GM12878 (cell line): ENCODE measurements at regions not wholly inside any gene's neighbourhood (a gene's known extent, or its start where the extent isn't known, plus 50 kb on each side); places are given as distances from the start of the nearest gene placed in this dataset.
A peak's percentile ranks its signal among the peaks of the same experiment; 100 is the strongest.

Experiments
- ATAC-seq: fragments of 200-7000 bp; cut with Tn5 transposase; 3 replicates; pipeline ENCODE4 v1.9.1; 2020; ENCODE audit warnings: mild to moderate bottlenecking, moderate library complexity
- BruUV-seq: library from RNA; stranded (reverse); fragments of 400-500 nt; replicated peaks from 2 replicates; lab custom pipeline; 2021; lab: Mats Ljungman, UMichigan
- CTCF ChIA-PET: fragments of 300-600 bp; sonication (Branson Sonifier 250); formaldehyde crosslinking; extraction: SDS; loops from one replicate; lab custom pipeline; 2021; ENCODE audit warnings: inconsistent platforms; lab: Yijun Ruan, JAX
- POLR2A ChIA-PET: fragments of 350-600 bp; formaldehyde crosslinking; extraction: SDS; loops from one replicate; lab custom pipeline; 2021; ENCODE audit warnings: inconsistent platforms; lab: Charles Lee
- RAD21 ChIA-PET: fragments of 300-600 bp; sonication (Branson Sonifier 250); formaldehyde crosslinking; loops from one replicate; lab custom pipeline; 2023; ENCODE audit warnings: antibody characterized with exemption; ENCODE audit not compliant: unreplicated experiment; lab: Charles Lee
- SMC1A ChIA-PET: fragments of 300-600 bp; sonication (Branson Sonifier 250); formaldehyde crosslinking; loops from one replicate; lab custom pipeline; 2023; ENCODE audit not compliant: unreplicated experiment, uncharacterized antibody; lab: Charles Lee
- DNase-seq: peaks from one replicate; pipeline ENCODE4 v3.0.0-alpha.2; 2011; ENCODE audit warnings: low read depth, low spot score
- FAIRE-seq: peaks from 3 replicates; lab custom pipeline; 2011; peaks lifted over from hg19 to GRCh38; lab: Jason Lieb, UNC
- H2AFZ ChIP-seq: 2 replicates; pipeline ENCODE4 v1.6.0; 2011; ENCODE audit warnings: low read depth, low read length, control low read depth; ENCODE audit not compliant: control insufficient read depth
- H3K27ac ChIP-seq: 2 replicates; pipeline ENCODE4 v1.5.1; 2011; ENCODE audit warnings: control low read depth; ENCODE audit not compliant: control insufficient read depth, insufficient read depth
- H3K27me3 ChIP-seq, 2 experiments: replicated peaks in 1 of 2; 2 replicates each; pipeline versions ENCODE4 v1.6.0 to v1.6.1; 2011; ENCODE audit warnings: low read length in 1 of 2; ENCODE audit not compliant: control insufficient read depth in 2 of 2, insufficient read depth in 2 of 2
- H3K36me3 ChIP-seq, 2 experiments: 2 replicates each; pipeline ENCODE4 v1.5.1; 2011; ENCODE audit warnings: low read length in 1 of 2; ENCODE audit not compliant: control insufficient read depth in 2 of 2, insufficient read depth in 2 of 2
- H3K4me1 ChIP-seq: 2 replicates; pipeline ENCODE4 v1.6.1; 2011; ENCODE audit warnings: mild to moderate bottlenecking, low read length, moderate library complexity, mixed read lengths; ENCODE audit not compliant: control insufficient read depth, insufficient read depth
- H3K4me2 ChIP-seq: 2 replicates; pipeline ENCODE4 v1.6.0; 2011; ENCODE audit warnings: control low read depth; ENCODE audit not compliant: control insufficient read depth, insufficient read depth
- H3K4me3 ChIP-seq: fragments of 200-600 bp; sonication (generic); 2 replicates; pipeline ENCODE4 v1.5.1; 2016
- H3K79me2 ChIP-seq: 2 replicates; pipeline ENCODE4 v1.6.0; 2011; ENCODE audit warnings: low read length; ENCODE audit not compliant: control insufficient read depth, insufficient read depth
- H3K9ac ChIP-seq: 2 replicates; pipeline ENCODE4 v1.8.0; 2011; ENCODE audit warnings: low read length, control low read depth, mixed read lengths; ENCODE audit not compliant: control insufficient read depth, insufficient read depth
- H3K9me3 ChIP-seq: replicated peaks from 3 replicates; pipeline ENCODE4 v1.5.1; 2011; ENCODE audit warnings: mild to moderate bottlenecking, low read length; ENCODE audit not compliant: control insufficient read depth, insufficient read depth
- H4K20me1 ChIP-seq: 2 replicates; pipeline ENCODE4 v1.6.0; 2011; ENCODE audit not compliant: control insufficient read depth, insufficient read depth
- ATF7 ChIP-seq: fragments of 450-650 bp; IDR thresholded peaks from 2 replicates; pipeline ENCODE4 v1.6.1; 2016; ENCODE audit warnings: low read depth, mild to moderate bottlenecking
- CBX5 ChIP-seq: sonication (generic); IDR thresholded peaks from 2 replicates; pipeline ENCODE4 v1.6.1; 2016; ENCODE audit warnings: low read depth, moderate library complexity, mild to moderate bottlenecking, inconsistent platforms
- ETV6 ChIP-seq, 2 experiments: fragments of 450-650 bp in 1 of 2; IDR thresholded peaks in 1 of 2; conservative IDR thresholded peaks in 1 of 2; 2 replicates each; pipeline ENCODE4 v1.6.1; 2014; ENCODE audit warnings: antibody characterized with exemption in 1 of 2, borderline replicate concordance in 1 of 2, low read depth in 1 of 2, mild to moderate bottlenecking in 1 of 2, moderate library complexity in 1 of 2
- KDM1A ChIP-seq: fragments of 200-600 bp; sonication (generic); IDR thresholded peaks from 2 replicates; pipeline ENCODE4 v1.6.1; 2016; ENCODE audit warnings: borderline replicate concordance
- MTA2 ChIP-seq: fragments of 450-650 bp; IDR thresholded peaks from 2 replicates; pipeline ENCODE4 v1.6.1; 2016; ENCODE audit warnings: low read depth, mild to moderate bottlenecking, moderate library complexity
- NFIC ChIP-seq: IDR thresholded peaks from 2 replicates; pipeline ENCODE4 v1.6.1; 2012; ENCODE audit warnings: low read depth, mild to moderate bottlenecking, inconsistent platforms, low read length, moderate library complexity
- NFXL1 ChIP-seq: fragments of 450-650 bp; IDR thresholded peaks from 2 replicates; pipeline ENCODE4 v1.6.1; 2017; ENCODE audit warnings: antibody characterized with exemption, mild to moderate bottlenecking, borderline replicate concordance
- POLR2AphosphoS5 ChIP-seq: IDR thresholded peaks from 2 replicates; pipeline ENCODE4 v1.6.1; 2011; ENCODE audit warnings: mild to moderate bottlenecking, low read length, inconsistent platforms
- RUNX3 ChIP-seq: IDR thresholded peaks from 2 replicates; pipeline ENCODE4 v1.6.1; 2012; ENCODE audit warnings: low read length, inconsistent platforms
- SMC3 ChIP-seq: IDR thresholded peaks from 2 replicates; pipeline ENCODE4 v1.6.1; 2011; ENCODE audit warnings: low read length, improper control_type of control experiment, borderline replicate concordance
- ZNF24 ChIP-seq: fragments of 450-650 bp; IDR thresholded peaks from 2 replicates; pipeline ENCODE4 v1.6.1; 2017; ENCODE audit warnings: antibody characterized with exemption, mild to moderate bottlenecking
- WGBS: methylation state at CpG from one replicate; pipeline ENCODE4 v1.1.6; 2016; ENCODE audit warnings: low lambda C conversion rate; ENCODE audit not compliant: insufficient replicate concordance, insufficient coverage; ENCODE audit errors: missing lambda C conversion rate; 5-methylcytosine and 5-hydroxymethylcytosine counted together
- in situ Hi-C: fragments of 300-500 bp; cut with MboI; formaldehyde crosslinking; loops from 9 replicates; pipeline ENCODE4 v1.14.3; 2018; ENCODE audit warnings: mixed read lengths
- intact Hi-C: fragments of 100-400 bp; cut with micrococcal nuclease; formaldehyde crosslinking; loops from one replicate; pipeline ENCODE4 v1.14.2; 2022; ENCODE audit not compliant: unreplicated experiment
- TF ChIP-seq, protein P1 (sequence below): IDR thresholded peaks from 2 replicates; pipeline ENCODE4 v1.6.1; 2011; ENCODE audit warnings: mild to moderate bottlenecking, low read depth, low read length, moderate library complexity; ENCODE audit not compliant: insufficient replicate concordance
- TF ChIP-seq, protein P2 (sequence below): fragments of 450-650 bp; formaldehyde crosslinking; IDR thresholded peaks from 2 replicates; pipeline ENCODE4 v1.5.0; 2022; ENCODE audit warnings: mild to moderate bottlenecking, missing genetic modification characterization
- TF ChIP-seq, protein P3 (sequence below): IDR thresholded peaks from 2 replicates; pipeline ENCODE4 v1.6.1; 2011; ENCODE audit warnings: low read depth, mild to moderate bottlenecking, low read length, moderate library complexity, borderline replicate concordance; ENCODE audit errors: extremely low read depth

DNA sequence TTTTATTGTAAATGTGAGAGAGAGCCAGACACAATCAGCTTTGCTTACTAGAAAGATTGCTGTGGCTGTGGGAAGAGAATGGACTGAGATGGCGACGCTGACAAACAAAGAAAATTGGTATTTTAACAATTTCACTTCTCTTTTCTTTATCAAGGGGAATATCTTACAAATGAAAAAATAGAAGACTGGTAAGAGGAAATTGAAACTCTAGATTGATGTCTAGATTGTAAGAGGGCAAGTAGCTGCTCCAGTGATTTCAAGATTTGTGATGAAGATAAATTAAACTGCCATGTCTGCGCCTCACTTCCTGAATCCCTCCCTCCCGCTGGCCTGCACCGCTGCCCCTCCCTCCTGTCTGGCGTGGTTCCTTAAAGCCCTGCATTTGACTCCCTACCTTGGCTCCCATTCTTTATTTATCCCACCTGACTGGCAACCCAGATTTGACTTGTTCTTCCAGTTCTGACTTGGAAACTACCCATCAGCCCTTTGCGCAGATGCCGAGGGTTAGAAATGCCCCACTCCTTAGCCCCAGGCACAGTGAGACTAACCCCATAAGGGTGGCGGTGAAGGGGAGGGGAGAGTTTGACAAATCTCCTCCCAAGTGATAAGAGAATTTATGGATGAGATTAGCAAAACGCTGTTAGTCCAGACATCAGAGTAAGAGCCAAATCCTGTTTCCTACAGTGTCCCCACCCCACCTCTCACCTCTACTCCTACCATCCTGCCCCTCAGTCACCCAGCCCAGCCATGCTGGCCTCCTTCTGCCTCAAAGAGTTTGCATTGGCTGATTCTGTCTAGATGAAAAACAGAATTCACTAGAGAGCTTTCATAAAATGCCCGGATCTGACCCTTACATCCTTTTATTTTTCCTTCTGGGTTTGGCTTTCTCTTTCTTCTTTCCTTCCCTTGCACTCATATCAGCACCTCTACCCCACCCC lies 125.3 kb upstream of the ATF7IP start:
- H3K4me2 ChIP-seq, result peak overlapping the region; percentile 63
- H3K9me3 ChIP-seq, result peaks cover 8% of the 10 kb centered on the region; the same call in 2 of the 3 replicates
- no peaks in the 10 kb centered on the region for H3K79me2 ChIP-seq
- ATAC-seq (peak; percentile 80), FAIRE-seq (peak; percentile 80), DNase-seq (peak; percentile 75)
- H2AFZ ChIP-seq, result peak overlapping the region; percentile 81
- peaks cover 29% of the 10 kb centered on the region for H3K4me1 ChIP-seq
- POLR2A ChIA-PET, result interaction anchor here (1.0 to 2.7 kb wide), 5 partner anchors 19 to 154 kb away, joined by 4 to 18 read pairs (median 7); partner anchors contain the start of gene ATF7IP
- CTCF ChIA-PET, result interaction anchor here (0.8 to 5.4 kb wide), 19 partner anchors 44 to 573 kb away, joined by 3 to 103 read pairs (median 7); partner anchors contain the start of genes ATF7IP and SMCO3
- H3K36me3 ChIP-seq, result no peaks in the 10 kb centered on the region
- RAD21 ChIA-PET, result interaction anchor here (0.6 to 5.4 kb wide), 28 partner anchors 11 to 714 kb away, joined by 3 to 113 read pairs (median 4); partner anchors contain the start of gene ATF7IP
- H3K9ac ChIP-seq, result peak overlapping the region; percentile 82
- WGBS, result 9% methylated on average over 11 of the region's 11 CpGs
- H3K27me3 ChIP-seq, result no peaks in the 10 kb centered on the region
- in situ Hi-C loops (loop anchor here (5.0 to 25.0 kb wide), 5 partner anchors 127 to 755 kb away; partner anchors contain the start of gene ATF7IP), intact Hi-C loops (loop anchor here (1.0 to 10.0 kb wide), 9 partner anchors 43 to 755 kb away; partner anchors contain the start of gene ATF7IP)
- peak overlapping the region; percentile 42; the same call in 1 of the 2 replicates for H3K4me3 ChIP-seq
- TSS peak; percentile 88 for BruUV-seq
- SMC1A ChIA-PET, result interaction anchor here (0.5 to 6.1 kb wide), 40 partner anchors 10 to 533 kb away, joined by 3 to 103 read pairs (median 6); partner anchors contain the start of gene ATF7IP
- H3K27ac ChIP-seq, result peak overlapping the region; percentile 99
- H4K20me1 ChIP-seq, result no peaks in the 10 kb centered on the region
- TF ChIP-seq ETV6 (conservative IDR thresholded peaks at IDR 0.05 in 1 of 2, IDR thresholded peaks at IDR 0.05 in 1 of 2; ENCODE audit: borderline replicate concordance in 1 of 2, low read depth in 1 of 2), result peak in 1 of 2 experiments; percentile 40; a peak in 1 of 4 replicates
- no peak for TF ChIP-seq KDM1A
- TF ChIP-seq NFXL1, result no peak
- TF ChIP-seq, protein P1, sequence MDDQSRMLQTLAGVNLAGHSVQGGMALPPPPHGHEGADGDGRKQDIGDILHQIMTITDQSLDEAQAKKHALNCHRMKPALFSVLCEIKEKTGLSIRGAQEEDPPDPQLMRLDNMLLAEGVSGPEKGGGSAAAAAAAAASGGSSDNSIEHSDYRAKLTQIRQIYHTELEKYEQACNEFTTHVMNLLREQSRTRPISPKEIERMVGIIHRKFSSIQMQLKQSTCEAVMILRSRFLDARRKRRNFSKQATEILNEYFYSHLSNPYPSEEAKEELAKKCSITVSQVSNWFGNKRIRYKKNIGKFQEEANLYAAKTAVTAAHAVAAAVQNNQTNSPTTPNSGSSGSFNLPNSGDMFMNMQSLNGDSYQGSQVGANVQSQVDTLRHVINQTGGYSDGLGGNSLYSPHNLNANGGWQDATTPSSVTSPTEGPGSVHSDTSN, result peak; percentile 55
- TF ChIP-seq CBX5, result peak; percentile 52
- TF ChIP-seq, protein P2, sequence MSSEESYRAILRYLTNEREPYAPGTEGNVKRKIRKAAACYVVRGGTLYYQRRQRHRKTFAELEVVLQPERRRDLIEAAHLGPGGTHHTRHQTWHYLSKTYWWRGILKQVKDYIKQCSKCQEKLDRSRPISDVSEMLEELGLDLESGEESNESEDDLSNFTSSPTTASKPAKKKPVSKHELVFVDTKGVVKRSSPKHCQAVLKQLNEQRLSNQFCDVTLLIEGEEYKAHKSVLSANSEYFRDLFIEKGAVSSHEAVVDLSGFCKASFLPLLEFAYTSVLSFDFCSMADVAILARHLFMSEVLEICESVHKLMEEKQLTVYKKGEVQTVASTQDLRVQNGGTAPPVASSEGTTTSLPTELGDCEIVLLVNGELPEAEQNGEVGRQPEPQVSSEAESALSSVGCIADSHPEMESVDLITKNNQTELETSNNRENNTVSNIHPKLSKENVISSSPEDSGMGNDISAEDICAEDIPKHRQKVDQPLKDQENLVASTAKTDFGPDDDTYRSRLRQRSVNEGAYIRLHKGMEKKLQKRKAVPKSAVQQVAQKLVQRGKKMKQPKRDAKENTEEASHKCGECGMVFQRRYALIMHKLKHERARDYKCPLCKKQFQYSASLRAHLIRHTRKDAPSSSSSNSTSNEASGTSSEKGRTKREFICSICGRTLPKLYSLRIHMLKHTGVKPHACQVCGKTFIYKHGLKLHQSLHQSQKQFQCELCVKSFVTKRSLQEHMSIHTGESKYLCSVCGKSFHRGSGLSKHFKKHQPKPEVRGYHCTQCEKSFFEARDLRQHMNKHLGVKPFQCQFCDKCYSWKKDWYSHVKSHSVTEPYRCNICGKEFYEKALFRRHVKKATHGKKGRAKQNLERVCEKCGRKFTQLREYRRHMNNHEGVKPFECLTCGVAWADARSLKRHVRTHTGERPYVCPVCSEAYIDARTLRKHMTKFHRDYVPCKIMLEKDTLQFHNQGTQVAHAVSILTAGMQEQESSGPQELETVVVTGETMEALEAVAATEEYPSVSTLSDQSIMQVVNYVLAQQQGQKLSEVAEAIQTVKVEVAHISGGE (CRISPR knock-in tag), result no peak
- TF ChIP-seq ATF7, result 0 out of 2 replicates have a peak, but pooled peaks have one; percentile 48
- TF ChIP-seq SMC3, result no peak
- peak; percentile 76 for TF ChIP-seq NFIC
- TF ChIP-seq, protein P3, sequence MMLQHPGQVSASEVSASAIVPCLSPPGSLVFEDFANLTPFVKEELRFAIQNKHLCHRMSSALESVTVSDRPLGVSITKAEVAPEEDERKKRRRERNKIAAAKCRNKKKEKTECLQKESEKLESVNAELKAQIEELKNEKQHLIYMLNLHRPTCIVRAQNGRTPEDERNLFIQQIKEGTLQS, result no peak
- TF ChIP-seq RUNX3, result no peak
- peak; percentile 78 for TF ChIP-seq MTA2
- 0 out of 2 replicates have a peak, but pooled peaks have one; percentile 36 for TF ChIP-seq POLR2AphosphoS5
- 0 out of 2 replicates have a peak, but pooled peaks have one; percentile 5 for TF ChIP-seq ZNF24
